Esophagus muscularis mucosa (tissue), 3 donors: ENCODE measurements at regions not wholly inside any gene's neighbourhood (a gene's known extent, or its start where the extent isn't known, plus 50 kb on each side); places are given as distances from the start of the nearest gene placed in this dataset.

Experiments
- CTCF ChIP-seq, 3 experiments: fragments of 200-600 bp in 2 of 3; fragments of 450-650 bp in 1 of 3; sonication (generic) in 2 of 3; IDR thresholded peaks; one replicate each; pipeline ENCODE4 v1.5.1; 2017 to 2019; ENCODE audit warnings: antibody characterized with exemption in 3 of 3, mild to moderate bottlenecking in 2 of 3, moderate library complexity in 1 of 3
- POLR2A ChIP-seq: fragments of 450-650 bp; IDR thresholded peaks from one replicate; pipeline ENCODE4 v1.6.1; 2017; ENCODE audit warnings: antibody characterized with exemption, moderate library complexity, mild to moderate bottlenecking, low read depth

GRCh38 chrX:138485224-138485623, 226.3 kb downstream of the FGF13 start:
- TF ChIP-seq CTCF (IDR thresholded peaks at IDR 0.05) (no peak), POLR2A (no peak)
